HL-60 (cell line): ENCODE measurements at regions not wholly inside any gene's neighbourhood (a gene's known extent, or its start where the extent isn't known, plus 50 kb on each side); places are given as distances from the start of the nearest gene placed in this dataset.

ENCODE experiments used
- DNase-seq, 2 experiments: peaks; one replicate each; pipeline ENCODE4 v3.0.0-alpha.2; 2010 to 2020; ENCODE audit warnings: low read depth in 1 of 2, low spot score in 1 of 2
- H3K27ac ChIP-seq: fragments of 250-450 bp; sonication (Bioruptor Pico); replicated peaks from 2 replicates; pipeline ENCODE4 v1.5.1; 2020; ENCODE audit warnings: mild to moderate bottlenecking, moderate library complexity
- H3K27me3 ChIP-seq: fragments of 250-450 bp; sonication (Bioruptor Pico); 2 replicates; pipeline ENCODE4 v1.5.1; 2021; ENCODE audit warnings: mild to moderate bottlenecking, moderate library complexity; ENCODE audit not compliant: insufficient read depth, poor library complexity, severe bottlenecking
- H3K4me3 ChIP-seq: replicated peaks from 2 replicates; pipeline ENCODE4 v1.5.1; 2011; ENCODE audit warnings: mild to moderate bottlenecking, control low read depth, low read length; ENCODE audit not compliant: insufficient read depth
- CTCF ChIP-seq: IDR thresholded peaks from one replicate; pipeline ENCODE4 v1.5.1; 2011; ENCODE audit warnings: low read length, control low read depth, inconsistent platforms; ENCODE audit not compliant: insufficient read depth
- GABPA ChIP-seq: IDR thresholded peaks from 2 replicates; pipeline ENCODE4 v1.6.1; 2012; ENCODE audit warnings: low read depth
- POLR2AphosphoS5 ChIP-seq: IDR thresholded peaks from 2 replicates; pipeline ENCODE4 v1.6.1; 2012; ENCODE audit warnings: low read depth
- REST ChIP-seq: IDR thresholded peaks from 2 replicates; pipeline ENCODE4 v1.6.1; 2012; ENCODE audit warnings: low read depth; ENCODE audit not compliant: insufficient replicate concordance
- SPI1 ChIP-seq: IDR thresholded peaks from 2 replicates; pipeline ENCODE4 v1.6.1; 2012; ENCODE audit warnings: low read depth, mild to moderate bottlenecking, borderline replicate concordance

- TF ChIP-seq REST (no peak), GABPA (no peak), SPI1 (no peak), POLR2AphosphoS5 (no peak), CTCF (no peak)
- no peak overlapping the region for H3K27ac ChIP-seq
- H3K4me3 ChIP-seq = no peak overlapping the region
- no peaks in the 10 kb centered on the region for H3K27me3 ChIP-seq
- DNase-seq = no peak
Measured at GRCh38 chr9:20170122-20170521, 381.3 kb upstream of the SLC24A2 start.

- no peak overlapping the region for H3K27ac ChIP-seq
- no peaks in the 10 kb centered on the region for H3K27me3 ChIP-seq
- TF ChIP-seq SPI1 (no peak), REST (no peak), GABPA (no peak), CTCF (no peak), POLR2AphosphoS5 (no peak)
- H3K4me3 ChIP-seq = no peak overlapping the region
- no peak for DNase-seq
Measured at GRCh38 chr9:20152151-20152725, 363.4 kb upstream of the SLC24A2 start.

GRCh38 chr9:20148416-20148815 is 359.6 kb upstream of the SLC24A2 start:
- TF ChIP-seq CTCF (no peak), POLR2AphosphoS5 (no peak), SPI1 (no peak), GABPA (no peak), REST (no peak)
- no peak overlapping the region for H3K27ac ChIP-seq
- H3K4me3 ChIP-seq = no peak overlapping the region
- no peaks in the 10 kb centered on the region for H3K27me3 ChIP-seq
- no peak for DNase-seq
